ENCODE measurements at regions not wholly inside any gene's neighbourhood (a gene's known extent, or its start where the extent isn't known, plus 50 kb on each side); places are given as distances from the start of the nearest gene placed in this dataset.

GRCh38 chr22:22151308-22151707 is 93.3 kb upstream of the VPREB1 start:
- Histone ChIP-seq H3K79me2 (ENCODE audit: insufficient read depth, low read length) (no peaks in the 10 kb centered on the region), H3K36me3 (ENCODE audit: insufficient read depth, low read length) (no peaks in the 10 kb centered on the region), H3K27ac (ENCODE audit: low read depth, low read length, poor library complexity, severe bottlenecking) (no peak overlapping the region), H3K27me3 (ENCODE audit: insufficient read depth, low read length) (no peaks in the 10 kb centered on the region), H3K9me2 (ENCODE audit: low read depth, low read length) (no peaks in the 10 kb centered on the region), H2AFZ (ENCODE audit: low read length) (no peak overlapping the region), H3K4me2 (ENCODE audit: low read length) (no peak overlapping the region), H3K9me3 (ENCODE audit: low read length) (no peaks in the 10 kb centered on the region), H3K4me3 (ENCODE audit: low read depth, low read length, poor library complexity, severe bottlenecking) (no peak overlapping the region), H3K4me1 (ENCODE audit: insufficient read depth, low read length, severe bottlenecking) (peaks cover 27% of the 10 kb centered on the region), H4K20me1 (ENCODE audit: insufficient read depth, low read length) (no peaks in the 10 kb centered on the region), H3F3A (ENCODE audit: insufficient read depth, low read length) (no peaks in the 10 kb centered on the region), H3K9ac (ENCODE audit: low read length) (no peak overlapping the region)
- TF ChIP-seq CTCF (IDR thresholded peaks at IDR 0.05; ENCODE audit: low read length) = no peak
- TF ChIP-seq EZH2 (IDR thresholded peaks at IDR 0.05; ENCODE audit: borderline replicate concordance, low read length) = no peak

- H3F3A ChIP-seq (ENCODE audit: insufficient read depth, low read length) = no peaks in the 10 kb centered on the region
- no peaks in the 10 kb centered on the region for H3K9me2 ChIP-seq (ENCODE audit: low read depth, low read length)
- H3K4me3 ChIP-seq (ENCODE audit: low read depth, low read length, poor library complexity, severe bottlenecking) = no peak overlapping the region
- H3K4me2 ChIP-seq (ENCODE audit: low read length) = no peak overlapping the region
- H4K20me1 ChIP-seq (ENCODE audit: insufficient read depth, low read length) = no peaks in the 10 kb centered on the region
- no peaks in the 10 kb centered on the region for H3K9me3 ChIP-seq (ENCODE audit: low read length)
- TF ChIP-seq CTCF (IDR thresholded peaks at IDR 0.05; ENCODE audit: low read length) = no peak
- no peak overlapping the region for H3K9ac ChIP-seq (ENCODE audit: low read length)
- no peaks in the 10 kb centered on the region for H3K27me3 ChIP-seq (ENCODE audit: insufficient read depth, low read length)
- H3K36me3 ChIP-seq (ENCODE audit: insufficient read depth, low read length) = no peaks in the 10 kb centered on the region
- H3K27ac ChIP-seq (ENCODE audit: low read depth, low read length, poor library complexity, severe bottlenecking) = no peak overlapping the region
- H3K4me1 ChIP-seq (ENCODE audit: insufficient read depth, low read length, severe bottlenecking) = peaks cover 19% of the 10 kb centered on the region
- no peaks in the 10 kb centered on the region for H3K79me2 ChIP-seq (ENCODE audit: insufficient read depth, low read length)
- no peak overlapping the region for H2AFZ ChIP-seq (ENCODE audit: low read length)
These were observed 94.1 kb upstream of the VPREB1 start for GRCh38 chr22:22150457-22150856.

GRCh38 chr22:22148905-22149304 is 95.7 kb upstream of the VPREB1 start:
- TF ChIP-seq CTCF (IDR thresholded peaks at IDR 0.05; ENCODE audit: low read length) (no peak), EZH2 (IDR thresholded peaks at IDR 0.05; ENCODE audit: borderline replicate concordance, low read length) (no peak)
- Histone ChIP-seq H3K9me3 (ENCODE audit: low read length) (no peaks in the 10 kb centered on the region), H3K4me1 (ENCODE audit: insufficient read depth, low read length, severe bottlenecking) (peaks cover 10% of the 10 kb centered on the region), H2AFZ (ENCODE audit: low read length) (no peak overlapping the region), H3K4me2 (ENCODE audit: low read length) (no peak overlapping the region), H4K20me1 (ENCODE audit: insufficient read depth, low read length) (no peaks in the 10 kb centered on the region), H3K36me3 (ENCODE audit: insufficient read depth, low read length) (no peaks in the 10 kb centered on the region), H3K27me3 (ENCODE audit: insufficient read depth, low read length) (no peaks in the 10 kb centered on the region), H3K9me2 (ENCODE audit: low read depth, low read length) (no peaks in the 10 kb centered on the region), H3F3A (ENCODE audit: insufficient read depth, low read length) (no peaks in the 10 kb centered on the region), H3K27ac (ENCODE audit: low read depth, low read length, poor library complexity, severe bottlenecking) (no peak overlapping the region), H3K4me3 (ENCODE audit: low read depth, low read length, poor library complexity, severe bottlenecking) (no peak overlapping the region), H3K79me2 (ENCODE audit: insufficient read depth, low read length) (no peaks in the 10 kb centered on the region), H3K9ac (ENCODE audit: low read length) (no peak overlapping the region)

Measured in OCI-LY1 (cell line).